ENCODE measurements at regions not wholly inside any gene's neighbourhood (a gene's known extent, or its start where the extent isn't known, plus 50 kb on each side); places are given as distances from the start of the nearest gene placed in this dataset.
"Not testable (repeated sequence)": the region's sequence is repeated elsewhere in the genome, so short reads cannot be mapped to it uniquely, and the experiment has no call there.

- DNase-seq, result no peak
Observed at GRCh38 chr5:36390640-36391039, 88.9 kb upstream of the RANBP3L start.

- DNase-seq, result no peak
Observed at GRCh38 chr5:36392186-36392585, 90.5 kb upstream of the RANBP3L start.

GRCh38 chr5:36392818-36393217 lies 91.1 kb upstream of the RANBP3L start:
- no peak for DNase-seq

GRCh38 chr5:36393656-36394428 lies 92.1 kb upstream of the RANBP3L start:
- no peak for DNase-seq

GRCh38 chr5:36395260-36395659 lies 93.6 kb upstream of the RANBP3L start:
- DNase-seq, result no peak

GRCh38 chr5:36395947-36396346 lies 94.2 kb upstream of the RANBP3L start:
- not testable (repeated sequence) for DNase-seq

- DNase-seq, result no peak
Observed at GRCh38 chr5:36396640-36397039, 94.9 kb upstream of the RANBP3L start.

GRCh38 chr5:36397901-36398536 lies 96.3 kb upstream of the RANBP3L start:
- no peak for DNase-seq

GRCh38 chr5:36402512-36402906 lies 100.8 kb upstream of the RANBP3L start:
- DNase-seq, result no peak

GRCh38 chr5:36403632-36404311 lies 102.1 kb upstream of the RANBP3L start:
- peak; percentile 2 to 4 for DNase-seq

- no peak for DNase-seq
Observed at GRCh38 chr5:36406023-36406422, 104.3 kb upstream of the RANBP3L start.

GRCh38 chr5:36407396-36407795 lies 105.7 kb upstream of the RANBP3L start:
- no peak for DNase-seq

- DNase-seq, result not testable (repeated sequence)
Observed at GRCh38 chr5:36409711-36410110, 108.0 kb upstream of the RANBP3L start.

- not testable (repeated sequence) for DNase-seq
Observed at GRCh38 chr5:36410672-36411071, 109.0 kb upstream of the RANBP3L start.

- peak; percentile 59 to 61 for DNase-seq
Observed at GRCh38 chr5:36414869-36415282, 113.2 kb upstream of the RANBP3L start.

- no peak for DNase-seq
Observed at GRCh38 chr5:36416605-36417004, 114.9 kb upstream of the RANBP3L start.

- peak; percentile 50 to 58 for DNase-seq
Observed at GRCh38 chr5:36417221-36417620, 115.5 kb upstream of the RANBP3L start.

- no peak for DNase-seq
Observed at GRCh38 chr5:36417668-36418067, 116.0 kb upstream of the RANBP3L start.

- no peak for DNase-seq
Observed at GRCh38 chr5:36418152-36418979, 116.7 kb upstream of the RANBP3L start.

- no peak for DNase-seq
Observed at GRCh38 chr5:36421256-36421655, 119.6 kb upstream of the RANBP3L start.

GRCh38 chr5:36422952-36423351 lies 121.2 kb upstream of the RANBP3L start:
- no peak for DNase-seq

GRCh38 chr5:36423578-36424307 lies 122.0 kb upstream of the RANBP3L start:
- no peak for DNase-seq

All from inflammatory macrophage (primary cell).